Testis (tissue), 2 donors: ENCODE measurements at regions not wholly inside any gene's neighbourhood (a gene's known extent, or its start where the extent isn't known, plus 50 kb on each side); places are given as distances from the start of the nearest gene placed in this dataset.
"Not testable (repeated sequence)": the region's sequence is repeated elsewhere in the genome, so short reads cannot be mapped to it uniquely, and the experiment has no call there.

Experiments
- POLR2A ChIP-seq: fragments of 450-650 bp; IDR thresholded peaks from one replicate; pipeline ENCODE4 v1.6.1; 2017; ENCODE audit warnings: antibody characterized with exemption, mild to moderate bottlenecking, moderate library complexity
- TF ChIP-seq, protein P1 (sequence below), 3 experiments: fragments of 450-650 bp in 2 of 3; fragments of 200-600 bp in 1 of 3; sonication (generic) in 1 of 3; IDR thresholded peaks; one replicate each; pipeline ENCODE4 v1.5.1; 2016 to 2019; ENCODE audit warnings: antibody characterized with exemption in 3 of 3, mild to moderate bottlenecking in 2 of 3, moderate library complexity in 1 of 3

DNA sequence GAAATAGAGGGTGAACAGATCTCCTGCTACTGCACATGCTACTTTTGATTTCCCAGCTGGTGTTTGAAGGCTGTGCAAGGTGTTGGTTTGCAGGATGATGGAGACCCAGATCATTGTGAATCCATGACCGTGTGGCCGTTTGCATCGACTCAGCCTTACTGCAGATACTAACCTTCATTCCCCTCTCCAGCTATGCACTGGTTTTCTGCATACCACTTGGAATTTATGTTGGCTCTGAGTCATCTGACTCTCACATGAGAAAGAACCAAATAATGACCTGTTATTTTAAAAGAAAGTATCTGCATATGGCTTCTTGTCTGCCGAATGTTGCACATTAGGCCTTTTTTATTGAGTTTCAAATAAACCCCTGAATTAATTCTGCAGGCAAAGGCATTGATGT is 183.3 kb upstream of the PRKX start:
- not testable (repeated sequence) for TF ChIP-seq POLR2A
- TF ChIP-seq, protein P1, sequence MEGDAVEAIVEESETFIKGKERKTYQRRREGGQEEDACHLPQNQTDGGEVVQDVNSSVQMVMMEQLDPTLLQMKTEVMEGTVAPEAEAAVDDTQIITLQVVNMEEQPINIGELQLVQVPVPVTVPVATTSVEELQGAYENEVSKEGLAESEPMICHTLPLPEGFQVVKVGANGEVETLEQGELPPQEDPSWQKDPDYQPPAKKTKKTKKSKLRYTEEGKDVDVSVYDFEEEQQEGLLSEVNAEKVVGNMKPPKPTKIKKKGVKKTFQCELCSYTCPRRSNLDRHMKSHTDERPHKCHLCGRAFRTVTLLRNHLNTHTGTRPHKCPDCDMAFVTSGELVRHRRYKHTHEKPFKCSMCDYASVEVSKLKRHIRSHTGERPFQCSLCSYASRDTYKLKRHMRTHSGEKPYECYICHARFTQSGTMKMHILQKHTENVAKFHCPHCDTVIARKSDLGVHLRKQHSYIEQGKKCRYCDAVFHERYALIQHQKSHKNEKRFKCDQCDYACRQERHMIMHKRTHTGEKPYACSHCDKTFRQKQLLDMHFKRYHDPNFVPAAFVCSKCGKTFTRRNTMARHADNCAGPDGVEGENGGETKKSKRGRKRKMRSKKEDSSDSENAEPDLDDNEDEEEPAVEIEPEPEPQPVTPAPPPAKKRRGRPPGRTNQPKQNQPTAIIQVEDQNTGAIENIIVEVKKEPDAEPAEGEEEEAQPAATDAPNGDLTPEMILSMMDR (IDR thresholded peaks at IDR 0.05) = not testable (repeated sequence)
